Stimulated activated naive CD8-positive, alpha-beta T cell treated with anti-CD3 and anti-CD28 coated beads, Interleukin-15, amount 100 ng/mL, for 72 hours (primary cell): ENCODE measurements at regions not wholly inside any gene's neighbourhood (a gene's known extent, or its start where the extent isn't known, plus 50 kb on each side); places are given as distances from the start of the nearest gene placed in this dataset.
A peak's percentile ranks its signal among the peaks of the same experiment; 100 is the strongest.

Source experiments
- ATAC-seq: fragments of 150-1000 bp; cut with Tn5 transposase; 2 replicates; pipeline ENCODE4 v1.10.0; 2021; ENCODE audit warnings: mild to moderate bottlenecking, moderate library complexity
- DNase-seq, 2 donors: peaks; one replicate each; pipeline ENCODE4 v3.0.0; 2021 to 2022
- H3K27ac Mint-ChIP-seq, 2 donors: one replicate each; pipeline ENCODE4 v1.8.0; 2022; ENCODE audit warnings: mild to moderate bottlenecking in 2 of 2, mixed read lengths in 2 of 2, moderate library complexity in 2 of 2
- H3K27me3 Mint-ChIP-seq: one replicate; pipeline ENCODE4 v1.8.0; 2022; ENCODE audit warnings: mixed read lengths
- H3K4me1 Mint-ChIP-seq: one replicate; pipeline ENCODE4 v1.8.0; 2022; ENCODE audit warnings: mild to moderate bottlenecking, mixed read lengths
- H3K4me3 Mint-ChIP-seq, 2 donors: one replicate each; pipeline ENCODE4 v1.8.0; 2022; ENCODE audit warnings: mild to moderate bottlenecking in 2 of 2, mixed read lengths in 2 of 2, moderate library complexity in 1 of 2
- H3K9me3 Mint-ChIP-seq, 2 donors: one replicate each; pipeline ENCODE4 v1.8.0; 2022; ENCODE audit warnings: mixed read lengths in 2 of 2

- Mint-ChIP-seq H3K4me1 (peaks cover 33% of the 10 kb centered on the region), H3K9me3 (no peaks in the 10 kb centered on the region), H3K4me3 (peak overlapping the region in 1 of 2 donors; percentile 30), H3K27me3 (no peaks in the 10 kb centered on the region), H3K27ac (peak overlapping the region in 1 of 2 donors; percentile 38)
- ATAC-seq (peak; percentile 82), DNase-seq (peak; percentile 16 to 25)
Observed at GRCh38 chr3:42345811-42346210, 64.6 kb downstream of the LYZL4 start.

GRCh38 chr3:42340466-42340865 is 69.9 kb downstream of the LYZL4 start:
- Mint-ChIP-seq H3K27ac (no peak overlapping the region), H3K9me3 (no peaks in the 10 kb centered on the region), H3K27me3 (no peaks in the 10 kb centered on the region), H3K4me3 (no peak overlapping the region), H3K4me1 (peaks cover 4% of the 10 kb centered on the region)
- DNase-seq (no peak), ATAC-seq (no peak)

GRCh38 chr3:42339321-42339720 is 71.1 kb downstream of the LYZL4 start:
- DNase-seq (no peak), ATAC-seq (no peak)
- H3K9me3 Mint-ChIP-seq: no peaks in the 10 kb centered on the region
- no peak overlapping the region for H3K4me3 Mint-ChIP-seq
- no peak overlapping the region for H3K27ac Mint-ChIP-seq
- H3K27me3 Mint-ChIP-seq: no peaks in the 10 kb centered on the region
- H3K4me1 Mint-ChIP-seq: no peaks in the 10 kb centered on the region

GRCh38 chr3:42336103-42336502 is 70.1 kb upstream of the CCK start:
- DNase-seq (no peak), ATAC-seq (no peak)
- Mint-ChIP-seq H3K27me3 (no peaks in the 10 kb centered on the region), H3K4me1 (no peaks in the 10 kb centered on the region), H3K27ac (no peak overlapping the region), H3K9me3 (no peaks in the 10 kb centered on the region), H3K4me3 (no peak overlapping the region)

GRCh38 chr3:42317137-42317536 is 51.2 kb upstream of the CCK start:
- no peaks in the 10 kb centered on the region for H3K27me3 Mint-ChIP-seq
- no peaks in the 10 kb centered on the region for H3K4me1 Mint-ChIP-seq
- ATAC-seq: no peak
- peaks cover 22 to 38% of the 10 kb centered on the region in 2 donors for H3K9me3 Mint-ChIP-seq
- no peak for DNase-seq
- H3K27ac Mint-ChIP-seq: no peak overlapping the region
- H3K4me3 Mint-ChIP-seq: no peak overlapping the region
